IMR-90 (cell line): ENCODE measurements at regions not wholly inside any gene's neighbourhood (a gene's known extent, or its start where the extent isn't known, plus 50 kb on each side); places are given as distances from the start of the nearest gene placed in this dataset.

Experiments used
- ATAC-seq: fragments of 200-7000 bp; cut with Tn5 transposase; 2 replicates; pipeline ENCODE4 v1.9.1; 2020; ENCODE audit warnings: low read depth, mild to moderate bottlenecking, moderate library complexity
- BruUV-seq: library from RNA; stranded (reverse); fragments of 400-500 nt; replicated peaks from 2 replicates; lab custom pipeline; 2021; lab: Mats Ljungman, UMichigan
- CTCF ChIA-PET: fragments of 300-600 bp; formaldehyde crosslinking; extraction: SDS; loops from one replicate; lab custom pipeline; 2021; ENCODE audit warnings: antibody characterized with exemption; lab: Yijun Ruan, JAX
- POLR2A ChIA-PET: fragments of 300-600 bp; sonication (Branson Sonifier 250); formaldehyde crosslinking; loops from one replicate; lab custom pipeline; 2022; ENCODE audit warnings: antibody characterized with exemption; ENCODE audit not compliant: unreplicated experiment; lab: Charles Lee
- DNase-seq: peaks from one replicate; pipeline ENCODE4 v3.0.0; 2013
- H2AFZ ChIP-seq: replicated peaks from 2 replicates; pipeline ENCODE3; 2013; ENCODE audit warnings: low read length, mild to moderate bottlenecking; ENCODE audit not compliant: poor library complexity
- H2AK5ac ChIP-seq: 2 replicates; pipeline ENCODE4 v1.6.1; 2013; ENCODE audit warnings: low read depth, low read length, inconsistent platforms
- H2AK9ac ChIP-seq: replicated peaks from 2 replicates; pipeline ENCODE3; 2013; ENCODE audit warnings: mild to moderate bottlenecking, low read depth, low read length, moderate library complexity; ENCODE audit not compliant: poor library complexity
- H2BK120ac ChIP-seq: 2 replicates; pipeline ENCODE4 v1.6.1; 2013; ENCODE audit warnings: low read depth, low read length, inconsistent platforms
- H2BK15ac ChIP-seq: 3 replicates; pipeline ENCODE4 v1.6.1; 2013; ENCODE audit warnings: low read depth, low read length, inconsistent platforms
- H2BK20ac ChIP-seq: 2 replicates; pipeline ENCODE4 v1.6.1; 2013; ENCODE audit warnings: low read depth, mild to moderate bottlenecking, inconsistent platforms, low read length, moderate library complexity
- H2BK5ac ChIP-seq: 2 replicates; pipeline ENCODE4 v1.6.1; 2013; ENCODE audit warnings: mild to moderate bottlenecking, low read depth, low read length, inconsistent platforms; ENCODE audit not compliant: poor library complexity, severe bottlenecking
- H3K14ac ChIP-seq: replicated peaks from 2 replicates; pipeline ENCODE4 v1.6.1; 2013; ENCODE audit warnings: low read depth, low read length, inconsistent platforms
- H3K18ac ChIP-seq: 2 replicates; pipeline ENCODE4 v1.6.1; 2013; ENCODE audit warnings: low read depth, low read length, control low read depth
- H3K23ac ChIP-seq: 2 replicates; pipeline ENCODE4 v1.6.1; 2013; ENCODE audit warnings: low read depth, low read length, inconsistent platforms
- H3K27ac ChIP-seq: 2 replicates; pipeline ENCODE4 v1.5.1; 2013; ENCODE audit warnings: mild to moderate bottlenecking, control low read depth, low read length; ENCODE audit not compliant: insufficient read depth
- H3K27me3 ChIP-seq: 2 replicates; pipeline ENCODE4 v1.6.1; 2013; ENCODE audit warnings: low read length; ENCODE audit not compliant: control insufficient read depth, insufficient read depth
- H3K36me3 ChIP-seq: 2 replicates; pipeline ENCODE4 v1.6.1; 2013; ENCODE audit warnings: low read length, mixed read lengths; ENCODE audit not compliant: control insufficient read depth, insufficient read depth
- H3K4ac ChIP-seq: 2 replicates; pipeline ENCODE4 v1.6.1; 2013; ENCODE audit warnings: low read depth, low read length, inconsistent platforms
- H3K4me1 ChIP-seq: 2 replicates; pipeline ENCODE4 v1.6.1; 2013; ENCODE audit warnings: low read length, mixed read lengths; ENCODE audit not compliant: control insufficient read depth, insufficient read depth
- H3K4me2 ChIP-seq: 2 replicates; pipeline ENCODE4 v1.6.1; 2013; ENCODE audit warnings: low read depth, mild to moderate bottlenecking, control low read depth, low read length, moderate library complexity
- H3K4me3 ChIP-seq: 2 replicates; pipeline ENCODE4 v1.5.1; 2013; ENCODE audit warnings: low read depth, mild to moderate bottlenecking, control low read depth, low read length, moderate library complexity; ENCODE audit not compliant: insufficient read depth
- H3K56ac ChIP-seq: 2 replicates; pipeline ENCODE4 v1.6.1; 2013; ENCODE audit warnings: low read length, inconsistent platforms; ENCODE audit not compliant: insufficient read depth; ENCODE audit errors: extremely low read depth
- H3K79me1 ChIP-seq, 2 experiments: 2 replicates each; pipeline ENCODE4 v1.6.1; 2013; ENCODE audit warnings: low read length in 2 of 2, inconsistent platforms in 1 of 2, low read depth in 1 of 2
- H3K9ac ChIP-seq: 2 replicates; pipeline ENCODE4 v1.6.1; 2013; ENCODE audit warnings: low read depth, low read length, control low read depth
- H3K9me1 ChIP-seq: 2 replicates; pipeline ENCODE4 v1.6.1; 2013; ENCODE audit warnings: low read length, inconsistent platforms; ENCODE audit not compliant: insufficient read depth
- H3K9me3 ChIP-seq: 2 replicates; pipeline ENCODE4 v1.6.1; 2013; ENCODE audit warnings: low read length; ENCODE audit not compliant: control insufficient read depth, insufficient read depth
- H4K20me1 ChIP-seq: 2 replicates; pipeline ENCODE4 v1.6.1; 2013; ENCODE audit warnings: low read length, inconsistent platforms; ENCODE audit not compliant: insufficient read depth
- H4K5ac ChIP-seq: 2 replicates; pipeline ENCODE4 v1.6.1; 2013; ENCODE audit warnings: mild to moderate bottlenecking, low read depth, low read length, control low read depth
- H4K8ac ChIP-seq, 2 experiments: 2 replicates each; pipeline ENCODE4 v1.6.1; 2013; ENCODE audit warnings: low read depth in 2 of 2, low read length in 2 of 2, control low read depth in 1 of 2, inconsistent platforms in 1 of 2
- H4K91ac ChIP-seq: 2 replicates; pipeline ENCODE4 v1.6.1; 2013; ENCODE audit warnings: low read depth, low read length, inconsistent platforms; ENCODE audit not compliant: insufficient read depth
- BHLHE40 ChIP-seq: fragments of 150-350 bp; IDR thresholded peaks from 2 replicates; pipeline ENCODE4 v1.6.1; 2016; ENCODE audit warnings: mild to moderate bottlenecking, low read depth, low read length
- CEBPB ChIP-seq: IDR thresholded peaks from 2 replicates; pipeline ENCODE4 v1.6.1; 2012; ENCODE audit warnings: low read depth, low read length, improper control_type of control experiment
- CHD1 ChIP-seq: IDR thresholded peaks from 2 replicates; pipeline ENCODE4 v1.6.1; 2012; ENCODE audit warnings: low read depth, low read length, improper control_type of control experiment
- CTCF ChIP-seq: conservative IDR thresholded peaks from 2 replicates; pipeline ENCODE4 v1.5.1; 2012; ENCODE audit warnings: mild to moderate bottlenecking, low read depth, low read length, improper control_type of control experiment
- ELK1 ChIP-seq: fragments of 150-350 bp; IDR thresholded peaks from 2 replicates; pipeline ENCODE4 v1.6.1; 2016; ENCODE audit warnings: low read depth, mild to moderate bottlenecking, low read length, moderate library complexity, borderline replicate concordance
- FOS ChIP-seq: fragments of 150-350 bp; IDR thresholded peaks from 2 replicates; pipeline ENCODE4 v1.6.1; 2016; ENCODE audit warnings: low read depth, low read length
- MAFK ChIP-seq: IDR thresholded peaks from 2 replicates; pipeline ENCODE4 v1.6.1; 2012; ENCODE audit warnings: low read depth, low read length, improper control_type of control experiment
- MAZ ChIP-seq: IDR thresholded peaks from 2 replicates; pipeline ENCODE4 v1.6.1; 2012; ENCODE audit warnings: low read depth, mild to moderate bottlenecking, low read length, improper control_type of control experiment, moderate library complexity, borderline replicate concordance
- MXI1 ChIP-seq: IDR thresholded peaks from 2 replicates; pipeline ENCODE4 v1.6.1; 2012; ENCODE audit warnings: low read depth, mild to moderate bottlenecking, low read length, moderate library complexity, borderline replicate concordance
- NFE2L2 ChIP-seq: fragments of 150-350 bp; IDR thresholded peaks from 2 replicates; pipeline ENCODE4 v1.6.1; 2016; ENCODE audit warnings: low read depth, mild to moderate bottlenecking, low read length
- POLR2A ChIP-seq: IDR thresholded peaks from 2 replicates; pipeline ENCODE4 v1.6.1; 2012; ENCODE audit warnings: mild to moderate bottlenecking, low read depth, low read length
- RAD21 ChIP-seq: IDR thresholded peaks from 2 replicates; pipeline ENCODE4 v1.6.1; 2012; ENCODE audit warnings: low read length, improper control_type of control experiment
- RCOR1 ChIP-seq: IDR thresholded peaks from 2 replicates; pipeline ENCODE4 v1.6.1; 2012; ENCODE audit warnings: mild to moderate bottlenecking, low read length, improper control_type of control experiment; ENCODE audit not compliant: insufficient replicate concordance
- RFX5 ChIP-seq: IDR thresholded peaks from 2 replicates; pipeline ENCODE4 v1.8.0; 2012; ENCODE audit warnings: low read depth, mild to moderate bottlenecking, low read length, moderate library complexity
- SMC3 ChIP-seq: fragments of 150-350 bp; IDR thresholded peaks from 2 replicates; pipeline ENCODE4 v1.6.1; 2016; ENCODE audit warnings: low read depth, mild to moderate bottlenecking, antibody characterized with exemption, low read length, moderate library complexity
- USF2 ChIP-seq: fragments of 150-350 bp; IDR thresholded peaks from 2 replicates; pipeline ENCODE4 v1.6.1; 2017; ENCODE audit warnings: mild to moderate bottlenecking, antibody characterized with exemption, low read length, low read depth
- WGBS, 2 experiments: methylation state at CpG; one replicate each; pipeline versions ENCODE4 v1.1.5 to v1.1.7; 2013; ENCODE audit warnings: missing lambda C conversion rate in 2 of 2; ENCODE audit not compliant: insufficient read length in 1 of 2; ENCODE audit errors: extremely low coverage in 2 of 2; 5-methylcytosine and 5-hydroxymethylcytosine counted together
- dilution Hi-C: fragments of 300-500 bp; cut with HindIII; formaldehyde crosslinking; loops from one replicate; pipeline ENCODE4 v1.14.3; 2018; ENCODE audit warnings: low sequenced_read_pairs; ENCODE audit not compliant: unreplicated experiment
- in situ Hi-C: fragments of 300-500 bp; cut with MboI; formaldehyde crosslinking; loops from 3 replicates; pipeline ENCODE4 v1.14.3; 2019; ENCODE audit warnings: low sequenced_read_pairs, inconsistent platforms, mixed read lengths
- intact Hi-C: fragments of 100-400 bp; cut with micrococcal nuclease; formaldehyde crosslinking; loops from 2 replicates; pipeline ENCODE4 v1.10.0; 2022

- Histone ChIP-seq H3K27ac (no peak overlapping the region), H3K18ac (no peak overlapping the region), H3K14ac (no peak overlapping the region), H3K23ac (no peak overlapping the region), H4K91ac (no peak overlapping the region), H3K27me3 (peaks cover 19% of the 10 kb centered on the region), H2AK9ac (peak overlapping the region; percentile 42), H3K4ac (no peak overlapping the region), H2BK15ac (no peak overlapping the region), H3K4me1 (no peaks in the 10 kb centered on the region), H3K4me2 (no peak overlapping the region), H3K4me3 (no peak overlapping the region), H4K5ac (no peak overlapping the region), H4K20me1 (no peaks in the 10 kb centered on the region; the same call in 1 of the 2 replicates), H2BK5ac (no peak overlapping the region), H4K8ac (no peak overlapping the region), H3K56ac (no peak overlapping the region), H2BK20ac (no peak overlapping the region), H3K79me1 (no peaks in the 10 kb centered on the region), H2AK5ac (no peak overlapping the region), H3K9me3 (no peaks in the 10 kb centered on the region), H3K9ac (no peak overlapping the region), H3K9me1 (no peaks in the 10 kb centered on the region), H3K36me3 (no peaks in the 10 kb centered on the region), H2BK120ac (no peak overlapping the region), H2AFZ (no peak overlapping the region)
- 61% methylated on average over 10 of the region's 23 CpGs; no CpG with 5 or more reads in 1 of the 2 experiments for WGBS, 2 experiments
- DNase-seq: no peak
- intact Hi-C loops: no loop called here
- TF ChIP-seq MAFK (no peak), POLR2A (no peak), USF2 (no peak), SMC3 (no peak), MAZ (no peak), CHD1 (no peak), CEBPB (no peak), MXI1 (no peak), RFX5 (no peak), CTCF (no peak), NFE2L2 (no peak), RAD21 (no peak), RCOR1 (no peak), FOS (no peak), ELK1 (no peak), BHLHE40 (no peak)
- no TSS peak for BruUV-seq
- no peak for ATAC-seq
- in situ Hi-C loops: no loop called here
- POLR2A ChIA-PET: no interaction called here
- dilution Hi-C loops: no loop called here
- CTCF ChIA-PET: no interaction called here
These were observed 113.7 kb downstream of the CRYAA start for GRCh38 chr21:43282358-43283120.
